ENCODE measurements at regions not wholly inside any gene's neighbourhood (a gene's known extent, or its start where the extent isn't known, plus 50 kb on each side); places are given as distances from the start of the nearest gene placed in this dataset.

DNA sequence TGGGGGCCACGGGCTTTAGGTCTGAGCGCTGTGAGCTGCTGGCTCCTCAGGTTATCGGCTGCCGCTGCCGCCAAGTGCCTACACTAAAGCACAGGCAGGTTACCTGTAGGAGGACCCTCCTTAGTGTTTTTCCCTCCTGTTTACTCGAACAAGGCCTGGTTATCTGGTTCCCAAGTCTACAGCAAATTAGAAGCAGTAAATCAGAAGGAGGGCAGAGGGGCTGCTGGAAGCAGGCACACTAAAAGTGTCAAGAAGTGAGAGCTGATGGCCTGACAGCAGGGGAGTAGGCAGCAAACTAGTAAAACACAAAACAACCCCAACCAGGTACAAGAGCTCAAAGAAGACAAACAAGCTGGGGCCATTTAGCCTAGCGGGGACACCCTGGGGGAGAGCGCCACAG is 125.0 kb upstream of the PJA1 start:
- no peak for TF ChIP-seq CTCF (IDR thresholded peaks at IDR 0.05; ENCODE audit: low read depth, low read length, missing control alignments)
- DNase-seq (ENCODE audit: extremely low read depth, low read depth): no peak
- no peak overlapping the region for H3K4me3 ChIP-seq (replicated peaks; ENCODE audit: low read depth, low read length)

DNA sequence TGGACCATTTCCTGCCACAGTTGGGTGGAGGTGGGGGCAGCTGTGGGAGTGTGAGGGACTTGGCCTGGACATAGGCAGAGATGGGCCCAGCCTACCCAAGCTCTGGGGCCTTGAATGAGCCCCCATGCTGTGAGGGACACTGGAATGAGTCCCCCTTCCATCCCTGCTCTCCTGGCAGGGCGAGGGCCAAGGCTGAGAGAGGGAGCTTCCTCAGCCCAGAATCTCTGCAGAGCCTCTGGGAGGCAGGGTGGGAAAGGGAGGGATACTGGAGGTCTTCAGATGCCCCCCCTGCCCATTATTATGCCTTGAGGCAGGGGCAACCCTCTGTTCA is 124.5 kb upstream of the PJA1 start:
- no peak overlapping the region for H3K4me3 ChIP-seq (replicated peaks; ENCODE audit: low read depth, low read length)
- TF ChIP-seq CTCF (IDR thresholded peaks at IDR 0.05; ENCODE audit: low read depth, low read length, missing control alignments): no peak
- no peak for DNase-seq (ENCODE audit: extremely low read depth, low read depth)

DNA sequence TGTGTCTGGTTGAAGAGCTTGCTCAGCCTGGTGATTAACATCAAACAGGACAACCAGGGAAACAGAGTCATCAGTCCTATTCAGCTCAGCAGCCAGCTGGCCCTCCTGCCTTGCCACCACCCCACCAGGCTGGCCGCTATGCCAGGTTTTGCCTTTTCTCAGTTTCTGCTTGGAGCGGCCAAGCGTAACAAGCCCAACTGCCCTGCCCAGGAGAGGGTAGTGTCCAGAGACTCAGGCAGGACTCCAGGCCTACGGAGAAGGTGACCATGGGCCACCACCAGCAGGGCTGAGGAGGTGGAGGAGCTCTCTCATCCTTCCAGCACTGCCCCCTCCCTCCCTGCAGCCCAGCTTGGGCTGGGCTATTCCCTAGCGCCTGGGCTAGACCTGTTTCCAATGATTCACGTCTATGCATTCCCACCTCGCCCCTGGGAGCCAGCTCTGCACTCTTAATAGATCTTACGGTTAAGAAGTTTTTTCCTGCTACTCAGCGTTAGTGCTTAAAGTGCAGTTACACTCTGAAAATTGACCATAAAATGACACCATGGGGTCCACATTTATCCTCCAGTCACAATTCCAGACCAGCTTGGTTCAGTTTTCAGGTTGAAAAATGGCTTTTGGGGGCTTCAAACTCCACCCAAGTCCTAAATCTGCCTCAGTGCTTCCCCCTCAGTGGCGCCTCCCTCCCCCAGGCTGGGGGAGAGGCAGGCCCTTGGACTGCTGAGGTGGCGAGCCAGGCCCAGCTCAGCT is 124.0 kb upstream of the PJA1 start:
- no peak overlapping the region for H3K4me3 ChIP-seq (replicated peaks; ENCODE audit: low read depth, low read length)
- TF ChIP-seq CTCF (IDR thresholded peaks at IDR 0.05; ENCODE audit: low read depth, low read length, missing control alignments): no peak

GRCh38 chrX:69287095-69287494 is 121.8 kb upstream of the PJA1 start:
- TF ChIP-seq CTCF (IDR thresholded peaks at IDR 0.05; ENCODE audit: low read depth, low read length, missing control alignments): no peak
- H3K4me3 ChIP-seq (replicated peaks; ENCODE audit: low read depth, low read length): no peak overlapping the region
- DNase-seq (ENCODE audit: extremely low read depth, low read depth): no peak

More for the DNA sequence above, 124.0 kb upstream of the PJA1 start:
- no peak for DNase-seq (ENCODE audit: extremely low read depth, low read depth)

- TF ChIP-seq CTCF (IDR thresholded peaks at IDR 0.05; ENCODE audit: low read depth, low read length, missing control alignments): no peak
- DNase-seq (ENCODE audit: extremely low read depth, low read depth): no peak
- no peak overlapping the region for H3K4me3 ChIP-seq (replicated peaks; ENCODE audit: low read depth, low read length)
Observed at GRCh38 chrX:69286565-69286906, 121.3 kb upstream of the PJA1 start.

GRCh38 chrX:69285881-69286564 is 120.8 kb upstream of the PJA1 start:
- H3K4me3 ChIP-seq (replicated peaks; ENCODE audit: low read depth, low read length): peak overlapping the region; percentile 27
- peak; percentile 81 for TF ChIP-seq CTCF (IDR thresholded peaks at IDR 0.05; ENCODE audit: low read depth, low read length, missing control alignments)
- DNase-seq (ENCODE audit: extremely low read depth, low read depth): no peak

Measured in HFF-Myc (cell line).